ENCODE measurements at regions not wholly inside any gene's neighbourhood (a gene's known extent, or its start where the extent isn't known, plus 50 kb on each side); places are given as distances from the start of the nearest gene placed in this dataset.

DNA sequence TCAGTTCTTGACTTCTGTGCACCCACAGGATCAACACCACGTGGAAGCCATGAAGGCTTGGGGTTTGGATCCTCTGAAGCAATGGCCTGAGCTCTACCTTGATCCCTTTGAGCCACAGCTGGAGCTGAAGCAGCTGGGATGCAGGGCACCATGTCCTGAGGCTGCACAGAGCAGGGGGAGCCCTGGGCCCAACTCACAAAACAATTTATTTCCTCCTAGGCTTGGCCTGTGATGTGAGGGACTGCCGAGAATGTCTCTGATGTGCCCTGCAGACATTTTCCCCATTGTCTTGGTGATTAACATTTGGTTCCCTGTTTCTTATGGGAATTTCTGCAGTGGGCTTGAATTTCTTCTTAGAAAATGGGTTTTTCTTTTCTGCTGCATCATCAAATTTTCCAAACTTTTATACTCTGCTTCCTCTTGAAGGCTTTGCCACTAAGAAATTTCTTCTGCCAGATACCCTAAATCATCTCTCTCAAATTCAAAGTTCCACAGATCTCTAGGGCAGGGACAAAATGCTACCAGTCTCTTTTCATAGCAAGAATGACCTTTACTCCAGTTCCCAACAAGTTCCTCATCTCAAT is 288.2 kb downstream of the CCDC59 start:
- no peak for ATAC-seq
- intact Hi-C loops (cut with micrococcal nuclease; ENCODE audit: unreplicated experiment) = no loop called here
- CTCF ChIA-PET = no interaction called here

GRCh38 chr12:82058197-82058596 is 299.0 kb upstream of the PPFIA2 start:
- ATAC-seq (no peak), DNase-seq (ENCODE audit: low read depth, low spot score) (no peak)
- in situ Hi-C loops (cut with HindIII; ENCODE audit: low pct_unique_long_range_greater_than_20kb, low sequenced_read_pairs) (no loop called here), intact Hi-C loops (cut with micrococcal nuclease; ENCODE audit: unreplicated experiment) (no loop called here)
- no peaks in the 10 kb centered on the region for H3K4me1 ChIP-seq (ENCODE audit: control insufficient read depth, insufficient read depth, low read length)
- POLR2A ChIA-PET = no interaction called here
- H3K4me3 ChIP-seq (ENCODE audit: low read depth in 2 of 2, low read length in 2 of 2) = no peak overlapping the region
- H3K27me3 ChIP-seq (ENCODE audit: control insufficient read depth, insufficient read depth, low read length) = no peaks in the 10 kb centered on the region
- CTCF ChIA-PET = no interaction called here
- no peak overlapping the region for H3K27ac ChIP-seq (ENCODE audit: low read length)
- H3K9me3 ChIP-seq (ENCODE audit: control insufficient read depth, insufficient read depth, low read depth, low read length) = no peaks in the 10 kb centered on the region
- TF ChIP-seq POLR2AphosphoS5 (IDR thresholded peaks at IDR 0.05; ENCODE audit: low read depth, low read length) (no peak), CTCF (IDR thresholded peaks at IDR 0.05) (no peak), TCF7L2 (IDR thresholded peaks at IDR 0.05; ENCODE audit: low read depth, low read length) (no peak), SIN3A (IDR thresholded peaks at IDR 0.05; ENCODE audit: borderline replicate concordance, insufficient read depth, low read depth, low read length) (no peak)
- TF ChIP-seq, protein P1, sequence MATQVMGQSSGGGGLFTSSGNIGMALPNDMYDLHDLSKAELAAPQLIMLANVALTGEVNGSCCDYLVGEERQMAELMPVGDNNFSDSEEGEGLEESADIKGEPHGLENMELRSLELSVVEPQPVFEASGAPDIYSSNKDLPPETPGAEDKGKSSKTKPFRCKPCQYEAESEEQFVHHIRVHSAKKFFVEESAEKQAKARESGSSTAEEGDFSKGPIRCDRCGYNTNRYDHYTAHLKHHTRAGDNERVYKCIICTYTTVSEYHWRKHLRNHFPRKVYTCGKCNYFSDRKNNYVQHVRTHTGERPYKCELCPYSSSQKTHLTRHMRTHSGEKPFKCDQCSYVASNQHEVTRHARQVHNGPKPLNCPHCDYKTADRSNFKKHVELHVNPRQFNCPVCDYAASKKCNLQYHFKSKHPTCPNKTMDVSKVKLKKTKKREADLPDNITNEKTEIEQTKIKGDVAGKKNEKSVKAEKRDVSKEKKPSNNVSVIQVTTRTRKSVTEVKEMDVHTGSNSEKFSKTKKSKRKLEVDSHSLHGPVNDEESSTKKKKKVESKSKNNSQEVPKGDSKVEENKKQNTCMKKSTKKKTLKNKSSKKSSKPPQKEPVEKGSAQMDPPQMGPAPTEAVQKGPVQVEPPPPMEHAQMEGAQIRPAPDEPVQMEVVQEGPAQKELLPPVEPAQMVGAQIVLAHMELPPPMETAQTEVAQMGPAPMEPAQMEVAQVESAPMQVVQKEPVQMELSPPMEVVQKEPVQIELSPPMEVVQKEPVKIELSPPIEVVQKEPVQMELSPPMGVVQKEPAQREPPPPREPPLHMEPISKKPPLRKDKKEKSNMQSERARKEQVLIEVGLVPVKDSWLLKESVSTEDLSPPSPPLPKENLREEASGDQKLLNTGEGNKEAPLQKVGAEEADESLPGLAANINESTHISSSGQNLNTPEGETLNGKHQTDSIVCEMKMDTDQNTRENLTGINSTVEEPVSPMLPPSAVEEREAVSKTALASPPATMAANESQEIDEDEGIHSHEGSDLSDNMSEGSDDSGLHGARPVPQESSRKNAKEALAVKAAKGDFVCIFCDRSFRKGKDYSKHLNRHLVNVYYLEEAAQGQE (IDR thresholded peaks at IDR 0.05; ENCODE audit: insufficient read depth in 1 of 2, low read depth in 2 of 2, low read length in 1 of 2) = no peak
- no peaks in the 10 kb centered on the region for H3K36me3 ChIP-seq (ENCODE audit: control insufficient read depth, insufficient read depth, low read length)
- no TSS peak for BruUV-seq (replicated peaks)

More for the DNA sequence above, 288.2 kb downstream of the CCDC59 start:
- POLR2A ChIA-PET = no interaction called here
- in situ Hi-C loops (cut with HindIII; ENCODE audit: low pct_unique_long_range_greater_than_20kb, low sequenced_read_pairs) = no loop called here
- Histone ChIP-seq H3K4me1 (ENCODE audit: control insufficient read depth, insufficient read depth, low read length) (no peaks in the 10 kb centered on the region), H3K27ac (ENCODE audit: low read length) (no peak overlapping the region), H3K4me3 (ENCODE audit: low read depth in 2 of 2, low read length in 2 of 2) (no peak overlapping the region), H3K9me3 (ENCODE audit: control insufficient read depth, insufficient read depth, low read depth, low read length) (no peaks in the 10 kb centered on the region), H3K27me3 (ENCODE audit: control insufficient read depth, insufficient read depth, low read length) (no peaks in the 10 kb centered on the region), H3K36me3 (ENCODE audit: control insufficient read depth, insufficient read depth, low read length) (no peaks in the 10 kb centered on the region)
- no TSS peak for BruUV-seq (replicated peaks)
- TF ChIP-seq TCF7L2 (IDR thresholded peaks at IDR 0.05; ENCODE audit: low read depth, low read length) = no peak
- TF ChIP-seq POLR2AphosphoS5 (IDR thresholded peaks at IDR 0.05; ENCODE audit: low read depth, low read length) = no peak
- DNase-seq (ENCODE audit: low read depth, low spot score) = no peak

DNA sequence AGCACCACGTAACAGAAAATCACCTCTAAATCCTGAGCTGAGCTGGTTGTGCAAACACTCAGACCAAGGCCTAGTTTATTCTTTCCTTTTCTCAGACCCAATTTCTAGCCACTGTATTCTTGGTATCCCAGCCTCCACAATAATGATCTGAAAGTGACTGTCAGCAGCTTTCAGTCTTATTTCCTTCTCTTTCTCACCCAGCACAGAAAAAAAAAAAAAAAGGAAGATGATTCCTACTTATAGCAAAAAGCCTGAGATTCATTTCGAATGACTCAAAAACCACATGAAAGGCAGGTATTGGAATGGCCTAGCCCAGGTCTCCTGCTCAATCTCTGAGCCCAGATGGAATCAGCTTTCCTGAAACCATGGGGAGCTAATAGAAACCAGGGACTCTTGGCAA is 298.6 kb upstream of the PPFIA2 start:
- H3K4me1 ChIP-seq (ENCODE audit: control insufficient read depth, insufficient read depth, low read length) = no peaks in the 10 kb centered on the region
- no peaks in the 10 kb centered on the region for H3K9me3 ChIP-seq (ENCODE audit: control insufficient read depth, insufficient read depth, low read depth, low read length)
- in situ Hi-C loops (cut with HindIII; ENCODE audit: low pct_unique_long_range_greater_than_20kb, low sequenced_read_pairs) (no loop called here), intact Hi-C loops (cut with micrococcal nuclease; ENCODE audit: unreplicated experiment) (no loop called here)
- ATAC-seq (no peak), DNase-seq (ENCODE audit: low read depth, low spot score) (no peak)
- no peak overlapping the region for H3K4me3 ChIP-seq (ENCODE audit: low read depth in 2 of 2, low read length in 2 of 2)
- H3K36me3 ChIP-seq (ENCODE audit: control insufficient read depth, insufficient read depth, low read length) = no peaks in the 10 kb centered on the region
- TF ChIP-seq, protein P1 (IDR thresholded peaks at IDR 0.05; ENCODE audit: insufficient read depth in 1 of 2, low read depth in 2 of 2, low read length in 1 of 2) = no peak
- no peak for TF ChIP-seq POLR2AphosphoS5 (IDR thresholded peaks at IDR 0.05; ENCODE audit: low read depth, low read length)
- TF ChIP-seq TCF7L2 (IDR thresholded peaks at IDR 0.05; ENCODE audit: low read depth, low read length) = no peak
- no peak for TF ChIP-seq SIN3A (IDR thresholded peaks at IDR 0.05; ENCODE audit: borderline replicate concordance, insufficient read depth, low read depth, low read length)
- ChIA-PET CTCF (no interaction called here), POLR2A (no interaction called here)
- no peak overlapping the region for H3K27ac ChIP-seq (ENCODE audit: low read length)
- BruUV-seq (replicated peaks) = no TSS peak
- H3K27me3 ChIP-seq (ENCODE audit: control insufficient read depth, insufficient read depth, low read length) = no peaks in the 10 kb centered on the region
